Kidney tubule cell (primary cell): ENCODE measurements at regions not wholly inside any gene's neighbourhood (a gene's known extent, or its start where the extent isn't known, plus 50 kb on each side); places are given as distances from the start of the nearest gene placed in this dataset.
A peak's percentile ranks its signal among the peaks of the same experiment; 100 is the strongest.
"Not testable (repeated sequence)": the region's sequence is repeated elsewhere in the genome, so short reads cannot be mapped to it uniquely, and the experiment has no call there.

Experiments
- DNase-seq: peaks from one replicate; pipeline ENCODE4 v3.0.0-alpha.2; 2018; ENCODE audit warnings: low spot score

DNA sequence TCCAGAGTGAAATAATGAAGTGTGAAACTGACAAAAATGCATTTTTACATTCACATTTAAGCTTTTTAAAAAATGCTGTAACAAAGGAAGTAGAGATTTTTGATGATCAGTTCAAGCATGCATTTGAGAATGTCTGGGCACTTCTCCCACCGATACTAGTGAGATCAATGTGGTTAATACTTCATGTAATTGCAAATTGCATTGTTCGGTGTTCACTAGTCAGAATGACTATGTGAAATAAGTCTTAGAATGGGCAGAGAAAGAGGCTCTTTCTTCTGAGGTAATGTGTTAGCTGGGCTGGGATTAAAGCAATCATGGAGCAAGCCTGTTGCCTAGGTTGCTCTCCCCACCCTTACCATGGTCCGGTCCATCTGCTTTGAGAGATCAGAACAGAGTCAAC lies 587.0 kb upstream of the GRM7 start:
- no peak for DNase-seq

DNA sequence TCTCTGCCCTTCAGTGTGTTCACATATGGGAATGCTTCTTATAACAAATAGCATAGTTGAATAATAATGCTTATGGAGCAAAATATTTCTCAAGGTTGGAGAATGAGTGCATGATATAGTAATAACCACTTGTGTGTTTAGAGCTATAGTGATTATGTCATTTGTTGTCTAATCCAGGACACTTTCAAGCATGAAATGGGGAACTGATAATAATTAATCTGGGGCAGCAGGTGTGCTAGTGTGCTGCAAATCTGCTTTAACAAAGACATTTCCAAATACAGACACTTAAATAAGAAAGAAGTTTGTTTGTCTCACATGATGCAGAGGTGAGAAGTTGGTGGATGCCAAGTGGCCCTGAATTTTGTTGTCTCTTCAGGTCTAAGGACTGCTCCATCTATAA lies 579.3 kb upstream of the GRM7 start:
- DNase-seq = no peak

- no peak for DNase-seq
Measured at GRCh38 chr3:6282918-6283317, 578.0 kb upstream of the GRM7 start.

- no peak for DNase-seq
Measured at GRCh38 chr3:6287088-6287875, 573.6 kb upstream of the GRM7 start.

DNA sequence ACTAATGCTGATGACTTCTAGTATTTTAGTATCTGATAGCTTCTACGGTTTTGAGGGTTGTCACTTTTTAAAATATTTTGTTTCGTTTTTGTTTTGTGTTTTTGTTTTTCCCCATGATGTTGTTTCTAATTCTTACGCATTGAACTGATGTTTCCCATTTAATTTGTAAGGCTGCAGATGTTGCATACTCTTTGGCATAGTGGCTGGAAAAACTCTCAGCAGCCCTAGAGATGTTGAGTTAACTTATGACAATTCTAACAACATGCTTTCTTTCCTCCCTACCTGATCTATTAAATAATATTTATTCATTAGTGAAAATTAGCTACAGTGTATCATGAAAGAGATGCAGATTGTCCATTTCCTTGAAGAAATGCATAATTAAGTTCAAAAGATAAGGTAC lies 559.3 kb upstream of the GRM7 start:
- DNase-seq = no peak

GRCh38 chr3:6315906-6316305 lies 545.0 kb upstream of the GRM7 start:
- DNase-seq = no peak

GRCh38 chr3:6321999-6322398 lies 538.9 kb upstream of the GRM7 start:
- no peak for DNase-seq

DNA sequence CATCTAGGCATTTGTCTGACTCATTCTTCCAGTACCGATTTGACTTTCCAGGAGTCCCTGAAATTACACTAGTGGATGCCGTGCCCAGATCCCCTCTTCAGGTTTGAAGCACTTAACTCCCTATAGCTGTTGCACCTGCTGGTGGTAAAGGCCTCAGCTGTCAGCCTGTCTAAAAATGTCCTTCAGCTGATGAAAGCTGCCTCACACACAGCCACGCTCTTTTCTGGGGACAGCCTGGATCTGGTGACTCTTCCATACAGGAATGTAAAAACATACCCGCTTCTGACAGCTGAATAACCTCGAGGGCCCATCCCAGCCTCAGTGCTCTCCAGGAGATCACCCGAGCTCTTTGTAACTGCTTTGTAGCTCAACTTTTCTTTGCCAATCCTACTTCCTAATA lies 534.1 kb upstream of the GRM7 start:
- no peak for DNase-seq

- not testable (repeated sequence) for DNase-seq
Measured at GRCh38 chr3:6340980-6341325, 520.0 kb upstream of the GRM7 start.

- DNase-seq = peak; percentile 19
Measured at GRCh38 chr3:6351752-6352151, 509.2 kb upstream of the GRM7 start.

DNA sequence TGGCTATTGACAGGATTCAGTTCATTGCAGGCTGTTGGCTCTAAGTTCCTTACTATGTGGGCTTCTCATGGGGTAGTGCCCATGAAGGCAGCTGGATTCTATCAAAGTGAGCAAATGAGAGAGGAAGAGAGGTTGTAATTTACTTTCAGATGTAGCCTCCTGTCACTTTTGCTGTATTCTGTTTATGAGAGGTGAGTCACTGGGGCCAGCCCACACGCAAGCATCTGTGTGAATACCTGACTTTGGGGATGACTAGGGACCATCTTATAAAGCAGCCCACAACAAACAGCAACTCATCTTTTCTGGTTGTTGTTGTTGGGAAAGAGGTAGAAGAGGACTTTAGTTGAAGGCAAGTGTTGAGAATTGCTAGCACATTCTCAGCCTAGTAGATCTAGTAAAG lies 506.3 kb upstream of the GRM7 start:
- no peak for DNase-seq

DNA sequence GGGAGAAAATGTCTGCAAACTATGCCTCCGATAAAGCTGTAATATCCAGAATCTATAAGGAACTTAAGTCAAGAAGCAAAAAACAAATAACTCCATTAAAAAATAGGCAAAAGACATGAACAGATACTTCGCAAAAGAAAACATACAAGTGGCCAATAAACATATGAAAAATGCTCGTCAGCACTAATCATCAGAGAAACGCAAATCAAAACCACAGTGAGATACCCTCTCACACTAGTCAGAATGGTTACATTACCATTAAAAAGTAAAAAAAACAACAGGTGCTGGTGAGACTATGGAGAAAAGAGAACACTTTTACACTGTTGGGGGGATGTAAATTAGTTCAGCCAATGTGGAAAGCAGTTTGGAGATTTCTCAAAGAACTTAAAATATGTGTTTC lies 498.5 kb upstream of the GRM7 start:
- DNase-seq = no peak

- DNase-seq = no peak
Measured at GRCh38 chr3:6367171-6367570, 493.7 kb upstream of the GRM7 start.

DNA sequence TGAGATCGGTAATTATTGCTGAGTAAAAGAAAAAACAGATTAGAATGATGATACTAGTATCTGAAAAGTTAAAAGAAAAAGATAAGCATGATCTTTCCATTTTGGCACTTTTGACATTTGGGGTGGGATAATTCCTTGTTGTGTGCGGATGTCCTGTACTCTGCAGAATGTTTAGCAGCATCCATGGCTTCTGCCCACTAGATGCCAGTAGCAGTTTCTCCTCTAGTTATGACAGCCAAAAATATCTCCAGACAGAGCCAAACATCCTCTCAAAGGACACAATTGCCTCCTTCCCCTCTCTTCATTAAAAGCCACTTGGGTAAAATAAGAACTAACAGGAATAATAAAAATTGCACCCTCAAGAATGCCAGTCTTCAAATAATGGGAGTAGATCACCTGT lies 468.8 kb upstream of the GRM7 start:
- no peak for DNase-seq

GRCh38 chr3:6394944-6395343 lies 466.0 kb upstream of the GRM7 start:
- DNase-seq = no peak

GRCh38 chr3:6396631-6397030 lies 464.3 kb upstream of the GRM7 start:
- DNase-seq = no peak

DNA sequence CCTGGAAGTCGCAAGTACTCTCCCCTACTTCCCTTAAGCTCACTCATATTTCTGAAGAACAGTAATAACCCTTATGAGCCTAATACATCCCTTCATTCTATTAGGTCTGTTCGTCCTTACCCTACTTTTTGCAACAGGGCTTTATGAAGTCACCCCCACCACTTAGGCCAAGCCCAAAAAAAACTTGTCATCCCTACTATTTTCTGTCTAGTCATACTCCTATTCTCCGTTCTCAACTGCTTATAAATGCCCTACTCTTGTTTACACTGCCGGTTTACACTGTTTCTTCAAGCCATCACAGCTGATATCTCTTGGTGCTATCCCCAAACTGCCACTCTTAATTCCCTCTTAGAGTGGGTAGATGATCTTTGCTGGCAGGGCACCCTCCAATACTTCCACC lies 458.2 kb upstream of the GRM7 start:
- DNase-seq = not testable (repeated sequence)

DNA sequence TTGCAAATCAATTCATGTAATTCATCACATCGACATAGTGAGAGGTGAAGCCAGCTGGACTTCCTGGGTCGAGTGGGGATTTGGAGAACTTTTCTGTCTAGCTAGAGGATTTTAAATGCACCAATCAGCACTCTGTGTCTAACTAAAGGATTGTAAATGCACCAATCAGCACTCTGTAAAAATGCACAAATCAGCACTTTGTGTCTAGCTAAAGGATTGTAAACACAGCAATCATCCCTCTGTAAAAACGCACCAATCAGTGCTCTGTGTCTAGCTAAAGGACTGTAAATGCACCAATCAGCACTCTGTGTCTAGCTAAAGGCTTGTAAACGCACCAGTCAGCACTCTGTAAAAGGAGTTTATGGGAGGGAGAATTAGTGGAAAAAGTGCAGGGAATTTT lies 454.0 kb upstream of the GRM7 start:
- DNase-seq = not testable (repeated sequence)

DNA sequence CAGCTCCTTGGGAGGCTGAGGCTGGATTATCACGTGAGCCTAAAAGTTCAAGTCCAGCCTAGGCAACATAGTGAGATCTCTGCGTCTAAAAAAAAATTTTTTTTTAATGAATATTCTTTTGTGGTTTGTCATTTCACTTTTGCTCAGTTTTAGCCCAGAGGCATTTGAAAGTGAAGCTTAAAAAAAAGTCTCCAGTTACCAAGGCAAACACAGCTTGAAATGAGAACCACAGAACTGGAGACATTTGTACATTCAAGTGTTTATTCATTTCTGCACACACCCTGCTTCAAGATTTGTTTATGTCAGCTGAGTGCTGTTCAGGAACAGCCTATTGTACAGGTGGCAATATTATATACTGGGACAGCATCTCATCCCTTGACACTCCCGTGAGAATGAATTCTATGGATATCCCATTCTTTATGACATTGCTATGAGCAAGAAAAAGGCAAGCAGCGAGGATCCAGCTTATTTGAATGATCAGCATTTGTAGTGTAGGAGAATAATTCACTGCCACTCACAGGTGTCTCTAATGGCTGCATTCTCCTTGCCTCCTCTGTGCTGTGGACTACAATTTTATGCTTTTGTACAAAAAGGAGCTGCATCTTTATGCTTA lies 444.8 kb upstream of the GRM7 start:
- no peak for DNase-seq

DNA sequence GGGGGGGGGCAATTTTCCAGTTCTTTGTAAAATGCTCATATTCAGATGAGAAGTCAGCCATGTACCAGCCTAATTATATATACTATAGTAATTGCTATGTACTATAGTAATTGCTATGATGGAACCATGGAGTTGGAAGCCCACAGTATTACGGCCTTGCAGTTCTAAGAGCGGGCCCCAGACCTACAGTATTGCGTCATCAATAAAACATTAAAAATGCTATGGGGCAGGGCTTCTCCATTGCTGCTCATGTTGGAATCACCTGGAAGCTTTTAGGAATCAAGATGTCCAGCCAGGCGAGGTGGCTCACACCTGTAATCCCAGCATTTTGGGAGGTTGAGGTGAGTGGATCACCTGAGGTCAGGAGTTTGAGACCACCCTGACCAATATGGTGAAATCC lies 443.7 kb upstream of the GRM7 start:
- DNase-seq = no peak

DNA sequence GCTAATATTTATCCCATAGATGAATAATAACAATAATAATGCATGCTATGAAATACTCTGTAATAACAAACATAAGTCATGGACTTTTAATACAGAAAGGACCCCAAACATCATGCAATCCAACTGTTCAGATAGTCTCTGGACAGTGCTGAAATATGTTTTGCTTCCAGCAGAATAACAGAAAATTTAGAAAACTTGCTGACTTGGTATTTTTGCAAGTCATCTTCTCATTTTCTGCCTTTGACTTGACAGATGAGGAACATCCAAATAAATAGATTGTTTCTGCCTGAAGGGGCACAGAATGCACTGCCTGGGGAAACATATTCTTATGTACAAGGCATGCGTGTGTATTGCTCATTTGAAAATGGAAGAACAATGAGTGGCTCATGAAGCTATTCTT lies 442.4 kb upstream of the GRM7 start:
- DNase-seq = no peak

DNA sequence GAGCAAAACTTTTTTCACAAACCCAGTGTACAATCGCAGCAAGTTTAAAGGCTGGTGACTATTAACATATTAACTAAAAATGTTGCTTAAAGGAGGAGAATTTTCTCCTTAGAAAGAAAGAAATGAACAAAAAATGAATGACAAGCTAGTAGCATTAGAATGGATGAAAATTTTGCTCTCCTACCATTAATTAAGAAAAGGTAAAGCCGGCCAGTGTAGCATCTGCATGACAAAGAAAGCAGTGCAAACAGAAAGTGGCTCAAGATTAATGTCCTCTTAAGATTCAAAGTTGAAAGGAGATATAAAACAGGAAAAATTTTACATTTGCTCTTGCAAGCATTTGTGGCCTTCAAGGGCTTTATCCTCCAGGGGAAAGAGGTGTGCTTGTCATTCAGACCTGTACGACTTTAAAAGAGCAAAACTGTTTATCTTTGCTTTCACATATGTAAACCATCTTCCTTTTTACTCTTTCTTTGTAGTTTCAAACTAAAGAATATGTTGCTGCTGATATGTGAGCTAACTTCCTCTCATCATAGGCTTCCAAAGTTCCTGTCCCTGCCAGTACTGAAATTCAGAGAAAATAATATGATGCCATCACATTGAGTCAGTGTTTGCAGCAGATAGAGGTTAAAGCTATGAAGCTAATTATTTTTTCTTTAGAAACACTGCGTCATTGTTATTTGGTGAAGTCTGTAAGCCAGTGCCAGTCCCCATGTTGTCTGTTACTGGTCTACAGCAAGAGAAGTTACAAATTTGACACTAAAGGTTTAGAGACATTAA lies 439.1 kb upstream of the GRM7 start:
- no peak for DNase-seq

- no peak for DNase-seq
Measured at GRCh38 chr3:6425289-6425820, 435.6 kb upstream of the GRM7 start.
